PC-9 (cell line): ENCODE measurements at regions not wholly inside any gene's neighbourhood (a gene's known extent, or its start where the extent isn't known, plus 50 kb on each side); places are given as distances from the start of the nearest gene placed in this dataset.

Experiments used
- BruUV-seq: library from RNA; stranded (reverse); fragments of 400-500 nt; replicated peaks from 2 replicates; lab custom pipeline; 2021; lab: Mats Ljungman, UMichigan
- CTCF ChIA-PET: fragments of 300-600 bp; sonication (Branson Sonifier 250); formaldehyde crosslinking; loops from one replicate; lab custom pipeline; 2022; ENCODE audit warnings: antibody characterized with exemption; lab: Charles Lee
- POLR2A ChIA-PET: fragments of 300-600 bp; sonication (Branson Sonifier 250); formaldehyde crosslinking; loops from one replicate; lab custom pipeline; 2022; ENCODE audit warnings: antibody characterized with exemption; ENCODE audit not compliant: unreplicated experiment; lab: Charles Lee
- DNase-seq, 2 experiments: peaks; one replicate each; pipeline versions ENCODE4 v3.0.0 to v3.0.0-alpha.2; 2015 to 2022; ENCODE audit warnings: mixed read lengths in 1 of 2
- H2AFZ ChIP-seq: fragments of 200-600 bp; sonication (generic); 2 replicates; pipeline ENCODE4 v1.8.1; 2017; ENCODE audit warnings: antibody characterized with exemption
- H3F3A ChIP-seq: fragments of 200-600 bp; sonication (generic); 2 replicates; pipeline ENCODE4 v1.8.1; 2017; ENCODE audit warnings: antibody characterized with exemption, mild to moderate bottlenecking, low read depth; ENCODE audit not compliant: insufficient read depth
- H3K27ac ChIP-seq: fragments of 200-600 bp; sonication (generic); 2 replicates; pipeline ENCODE4 v1.6.1; 2016; ENCODE audit warnings: mixed run types
- H3K27me3 ChIP-seq: fragments of 200-600 bp; sonication (generic); 2 replicates; pipeline ENCODE4 v1.6.1; 2016; ENCODE audit warnings: low read depth, mixed run types; ENCODE audit not compliant: insufficient read depth
- H3K36me3 ChIP-seq: fragments of 200-600 bp; sonication (generic); 2 replicates; pipeline ENCODE4 v1.6.1; 2016; ENCODE audit warnings: low read depth, mixed run types
- H3K4me1 ChIP-seq: fragments of 200-600 bp; sonication (generic); replicated peaks from 2 replicates; pipeline ENCODE4 v1.6.1; 2016; ENCODE audit warnings: mixed run types; ENCODE audit not compliant: insufficient read depth
- H3K4me2 ChIP-seq: fragments of 200-600 bp; sonication (generic); 2 replicates; pipeline ENCODE4 v1.6.1; 2017; ENCODE audit warnings: mixed run types
- H3K4me3 ChIP-seq: fragments of 200-600 bp; sonication (generic); 2 replicates; pipeline ENCODE4 v1.6.1; 2016; ENCODE audit warnings: mixed run types
- H3K79me2 ChIP-seq: fragments of 200-600 bp; sonication (generic); 2 replicates; pipeline ENCODE4 v1.6.1; 2017; ENCODE audit warnings: low read depth, mixed run types
- H3K9me2 ChIP-seq: fragments of 200-600 bp; sonication (generic); 2 replicates; pipeline ENCODE4 v1.8.1; 2017; ENCODE audit warnings: mild to moderate bottlenecking; ENCODE audit not compliant: insufficient read depth
- H3K9me3 ChIP-seq: fragments of 200-600 bp; sonication (generic); 2 replicates; pipeline ENCODE4 v1.8.1; 2016; ENCODE audit warnings: low read depth; ENCODE audit not compliant: insufficient read depth
- H4K20me1 ChIP-seq: fragments of 200-600 bp; sonication (generic); 2 replicates; pipeline ENCODE4 v1.8.1; 2017; ENCODE audit not compliant: insufficient read depth
- EZH2 ChIP-seq: fragments of 200-600 bp; sonication (generic); IDR thresholded peaks from 2 replicates; pipeline ENCODE4 v1.8.0; 2017; ENCODE audit warnings: antibody characterized with exemption, low read depth
- intact Hi-C: fragments of 100-400 bp; cut with micrococcal nuclease; formaldehyde crosslinking; loops from one replicate; pipeline ENCODE4 v1.10.0; 2022; ENCODE audit not compliant: unreplicated experiment
- TF ChIP-seq, protein P1 (sequence below): fragments of 200-600 bp; sonication (generic); conservative IDR thresholded peaks from 2 replicates; pipeline ENCODE4 v1.6.1; 2017; ENCODE audit warnings: mixed run types, antibody characterized with exemption, mild to moderate bottlenecking, moderate library complexity

DNA sequence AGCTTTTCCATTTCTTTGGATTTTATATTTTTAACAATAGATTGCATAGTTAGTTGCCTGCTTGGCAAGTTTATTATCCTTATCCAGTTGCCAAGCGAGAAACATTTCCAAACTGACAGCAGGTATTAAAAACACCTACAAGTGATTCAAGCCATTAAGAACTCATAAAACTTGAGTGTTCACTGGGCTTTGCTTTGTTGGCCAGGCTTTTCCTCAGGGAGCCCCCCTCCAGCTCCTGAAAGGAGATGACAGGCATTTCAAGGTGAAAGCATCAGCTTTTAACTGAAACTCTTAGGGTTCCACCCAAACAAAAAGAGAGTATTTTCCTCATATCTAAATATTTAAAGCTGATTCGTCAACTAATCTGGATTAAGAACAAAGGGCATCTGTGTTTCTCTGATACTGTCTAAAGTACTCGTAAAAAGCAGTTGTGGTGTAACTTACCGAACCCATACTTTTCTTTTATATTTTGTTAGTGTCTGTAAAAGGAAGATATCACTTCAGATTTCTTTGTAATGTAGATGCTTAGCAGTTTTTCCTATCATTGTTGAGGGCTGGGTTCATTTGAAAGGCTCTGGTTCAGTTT lies 363.4 kb downstream of the OTOL1 start:
- POLR2A ChIA-PET = no interaction called here
- Histone ChIP-seq H3K79me2 (no peaks in the 10 kb centered on the region), H2AFZ (no peak overlapping the region), H3K4me1 (no peaks in the 10 kb centered on the region), H3K4me2 (no peak overlapping the region), H4K20me1 (no peaks in the 10 kb centered on the region), H3K9me3 (no peaks in the 10 kb centered on the region), H3K9me2 (no peaks in the 10 kb centered on the region), H3K27ac (no peak overlapping the region), H3F3A (no peaks in the 10 kb centered on the region), H3K27me3 (no peaks in the 10 kb centered on the region), H3K4me3 (no peak overlapping the region), H3K36me3 (no peaks in the 10 kb centered on the region)
- BruUV-seq = no TSS peak
- TF ChIP-seq, protein P1, sequence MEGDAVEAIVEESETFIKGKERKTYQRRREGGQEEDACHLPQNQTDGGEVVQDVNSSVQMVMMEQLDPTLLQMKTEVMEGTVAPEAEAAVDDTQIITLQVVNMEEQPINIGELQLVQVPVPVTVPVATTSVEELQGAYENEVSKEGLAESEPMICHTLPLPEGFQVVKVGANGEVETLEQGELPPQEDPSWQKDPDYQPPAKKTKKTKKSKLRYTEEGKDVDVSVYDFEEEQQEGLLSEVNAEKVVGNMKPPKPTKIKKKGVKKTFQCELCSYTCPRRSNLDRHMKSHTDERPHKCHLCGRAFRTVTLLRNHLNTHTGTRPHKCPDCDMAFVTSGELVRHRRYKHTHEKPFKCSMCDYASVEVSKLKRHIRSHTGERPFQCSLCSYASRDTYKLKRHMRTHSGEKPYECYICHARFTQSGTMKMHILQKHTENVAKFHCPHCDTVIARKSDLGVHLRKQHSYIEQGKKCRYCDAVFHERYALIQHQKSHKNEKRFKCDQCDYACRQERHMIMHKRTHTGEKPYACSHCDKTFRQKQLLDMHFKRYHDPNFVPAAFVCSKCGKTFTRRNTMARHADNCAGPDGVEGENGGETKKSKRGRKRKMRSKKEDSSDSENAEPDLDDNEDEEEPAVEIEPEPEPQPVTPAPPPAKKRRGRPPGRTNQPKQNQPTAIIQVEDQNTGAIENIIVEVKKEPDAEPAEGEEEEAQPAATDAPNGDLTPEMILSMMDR = no peak
- no peak for TF ChIP-seq EZH2
- intact Hi-C loops = no loop called here
- CTCF ChIA-PET = no interaction called here
- no peak for DNase-seq

DNA sequence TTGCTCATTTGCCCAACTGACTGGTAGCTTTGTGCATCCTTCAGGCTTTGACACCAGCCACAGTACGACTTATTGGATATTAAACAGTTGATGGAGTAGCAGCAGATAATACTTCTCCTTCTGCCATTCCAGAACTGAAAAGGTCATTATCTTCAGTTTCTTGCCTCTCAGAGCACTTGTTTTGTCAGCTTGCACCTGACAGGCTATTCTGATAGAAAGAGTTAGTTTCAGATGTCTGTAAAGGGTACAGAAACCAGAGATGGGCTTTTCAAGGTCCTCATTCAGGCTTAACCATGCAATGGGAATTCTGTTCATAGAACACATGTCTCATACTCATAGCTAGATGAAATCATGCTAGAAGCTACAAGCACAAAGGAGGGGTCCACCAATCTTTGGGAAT lies 367.2 kb downstream of the OTOL1 start:
- ChIA-PET CTCF (no interaction called here), POLR2A (interaction anchor here (0.6 kb wide), 1 partner anchor 32 kb away, joined by 3 read pairs; no protein-coding TSS in a partner anchor)
- H3K9me3 ChIP-seq = no peaks in the 10 kb centered on the region
- no peaks in the 10 kb centered on the region for H3K36me3 ChIP-seq
- no peaks in the 10 kb centered on the region for H3K79me2 ChIP-seq
- H3K4me1 ChIP-seq = no peaks in the 10 kb centered on the region
- no peak overlapping the region for H2AFZ ChIP-seq
- DNase-seq = no peak
- no peak for TF ChIP-seq EZH2
- TF ChIP-seq, protein P1 = no peak
- H3F3A ChIP-seq = no peaks in the 10 kb centered on the region
- H4K20me1 ChIP-seq = no peaks in the 10 kb centered on the region
- H3K27me3 ChIP-seq = no peaks in the 10 kb centered on the region
- no peak overlapping the region for H3K27ac ChIP-seq
- H3K4me2 ChIP-seq = no peak overlapping the region
- no peaks in the 10 kb centered on the region for H3K9me2 ChIP-seq
- no peak overlapping the region for H3K4me3 ChIP-seq
- no TSS peak for BruUV-seq
- intact Hi-C loops = no loop called here

DNA sequence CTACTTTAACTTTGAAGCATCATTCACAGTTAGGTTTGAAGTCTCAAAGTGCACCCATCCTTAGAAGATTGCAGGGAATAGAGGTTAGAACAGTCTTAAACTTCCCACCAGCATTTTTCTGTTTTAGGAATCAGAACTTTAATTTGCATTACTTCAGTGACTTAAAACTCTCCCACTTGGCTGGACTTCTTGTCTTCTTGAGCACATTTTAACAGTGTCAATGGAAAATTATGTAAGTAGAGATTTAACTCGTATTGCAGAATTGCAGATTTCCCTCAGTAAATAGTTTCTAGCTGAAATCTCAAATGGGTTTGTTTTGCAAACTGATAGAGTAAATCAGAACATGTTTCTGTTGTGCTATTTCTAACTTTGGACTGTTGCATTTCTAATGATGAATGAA lies 369.6 kb downstream of the OTOL1 start:
- Histone ChIP-seq H3K79me2 (no peaks in the 10 kb centered on the region), H3K4me1 (no peaks in the 10 kb centered on the region), H3K4me3 (no peak overlapping the region), H3K4me2 (no peak overlapping the region), H3K36me3 (no peaks in the 10 kb centered on the region), H3K9me3 (no peaks in the 10 kb centered on the region), H3K27ac (no peak overlapping the region), H3K27me3 (no peaks in the 10 kb centered on the region), H2AFZ (no peak overlapping the region), H3K9me2 (no peaks in the 10 kb centered on the region), H3F3A (no peaks in the 10 kb centered on the region), H4K20me1 (no peaks in the 10 kb centered on the region)
- no peak for DNase-seq
- ChIA-PET CTCF (no interaction called here), POLR2A (no interaction called here)
- no peak for TF ChIP-seq EZH2
- TF ChIP-seq, protein P1 = no peak
- BruUV-seq = no TSS peak
- intact Hi-C loops = no loop called here
